Mesodermal cell (in vitro differentiated cells): ENCODE measurements at regions not wholly inside any gene's neighbourhood (a gene's known extent, or its start where the extent isn't known, plus 50 kb on each side); places are given as distances from the start of the nearest gene placed in this dataset.

Experiments used
- H3K27ac ChIP-seq: 2 replicates; pipeline ENCODE4 v1.7.0; 2013; ENCODE audit warnings: mild to moderate bottlenecking, low read depth, low read length, moderate library complexity; ENCODE audit not compliant: severe bottlenecking
- H3K36me3 ChIP-seq: 2 replicates; pipeline ENCODE4 v1.7.1; 2013; ENCODE audit warnings: mild to moderate bottlenecking, low read length, moderate library complexity; ENCODE audit not compliant: control insufficient read depth, insufficient read depth
- H3K4me1 ChIP-seq: one replicate; pipeline ENCODE4 v1.7.1; 2013; ENCODE audit warnings: mild to moderate bottlenecking, low read length; ENCODE audit not compliant: insufficient read depth, control insufficient read depth, poor library complexity, severe bottlenecking
- H3K4me3 ChIP-seq: 2 replicates; pipeline ENCODE4 v1.7.0; 2013; ENCODE audit warnings: low read length, control low read depth, mild to moderate bottlenecking; ENCODE audit not compliant: insufficient read depth, poor library complexity, severe bottlenecking; ENCODE audit errors: extremely low read depth
- H3K9me3 ChIP-seq: 2 replicates; pipeline ENCODE4 v1.7.1; 2013; ENCODE audit warnings: mild to moderate bottlenecking, low read length, moderate library complexity; ENCODE audit not compliant: control insufficient read depth
- WGBS, 2 experiments: methylation state at CpG; one replicate each; pipeline ENCODE4 v1.1.5; 2013; ENCODE audit warnings: missing lambda C conversion rate in 2 of 2; ENCODE audit not compliant: insufficient coverage in 2 of 2; 5-methylcytosine and 5-hydroxymethylcytosine counted together

- WGBS, 2 experiments = 70 to 100% methylated on average over 1 to 2 of the region's 4 CpGs
- H3K36me3 ChIP-seq = no peaks in the 10 kb centered on the region
- no peak overlapping the region for H3K27ac ChIP-seq
- H3K4me3 ChIP-seq = no peak overlapping the region
- H3K9me3 ChIP-seq = no peaks in the 10 kb centered on the region
- no peaks in the 10 kb centered on the region for H3K4me1 ChIP-seq
These were observed 702.0 kb downstream of the CDH11 start for GRCh38 chr16:64419832-64420231.

- H3K27ac ChIP-seq = no peak overlapping the region
- no peaks in the 10 kb centered on the region for H3K4me1 ChIP-seq
- no CpG with 5 or more reads among the region's 1 CpG for WGBS, 2 experiments
- no peaks in the 10 kb centered on the region for H3K36me3 ChIP-seq
- H3K4me3 ChIP-seq = no peak overlapping the region
- H3K9me3 ChIP-seq = no peaks in the 10 kb centered on the region
These were observed 704.1 kb downstream of the CDH11 start for GRCh38 chr16:64417711-64418227.

GRCh38 chr16:64416216-64417005, 705.5 kb downstream of the CDH11 start:
- H3K4me3 ChIP-seq = no peak overlapping the region
- no peaks in the 10 kb centered on the region for H3K4me1 ChIP-seq
- H3K27ac ChIP-seq = no peak overlapping the region
- 82% methylated on average over 2 of the region's 5 CpGs; no CpG with 5 or more reads in 1 of the 2 experiments for WGBS, 2 experiments
- H3K9me3 ChIP-seq = no peaks in the 10 kb centered on the region
- no peaks in the 10 kb centered on the region for H3K36me3 ChIP-seq

GRCh38 chr16:64412578-64413280, 709.1 kb downstream of the CDH11 start:
- no peaks in the 10 kb centered on the region for H3K9me3 ChIP-seq
- WGBS, 2 experiments = 75 to 94% methylated on average over 2 of the region's 2 CpGs
- no peak overlapping the region for H3K4me3 ChIP-seq
- no peak overlapping the region for H3K27ac ChIP-seq
- H3K4me1 ChIP-seq = no peaks in the 10 kb centered on the region
- no peaks in the 10 kb centered on the region for H3K36me3 ChIP-seq

GRCh38 chr16:64410306-64410705, 711.6 kb downstream of the CDH11 start:
- Histone ChIP-seq H3K9me3 (no peaks in the 10 kb centered on the region), H3K4me3 (no peak overlapping the region), H3K4me1 (no peaks in the 10 kb centered on the region), H3K36me3 (no peaks in the 10 kb centered on the region), H3K27ac (no peak overlapping the region)
- 88 to 100% methylated on average over 1 of the region's 1 CpG for WGBS, 2 experiments

GRCh38 chr16:64409783-64410210, 712.1 kb downstream of the CDH11 start:
- H3K9me3 ChIP-seq = no peaks in the 10 kb centered on the region
- no peak overlapping the region for H3K27ac ChIP-seq
- no peaks in the 10 kb centered on the region for H3K36me3 ChIP-seq
- H3K4me3 ChIP-seq = no peak overlapping the region
- no peaks in the 10 kb centered on the region for H3K4me1 ChIP-seq
- WGBS, 2 experiments = 80 to 100% methylated on average over 3 of the region's 4 CpGs

GRCh38 chr16:64408699-64409098, 713.2 kb downstream of the CDH11 start:
- 67% methylated on average over 1 of the region's 1 CpG; no CpG with 5 or more reads in 1 of the 2 experiments for WGBS, 2 experiments
- H3K27ac ChIP-seq = no peak overlapping the region
- no peaks in the 10 kb centered on the region for H3K4me1 ChIP-seq
- no peak overlapping the region for H3K4me3 ChIP-seq
- no peaks in the 10 kb centered on the region for H3K36me3 ChIP-seq
- H3K9me3 ChIP-seq = no peaks in the 10 kb centered on the region

GRCh38 chr16:64406770-64407181, 715.1 kb downstream of the CDH11 start:
- Histone ChIP-seq H3K27ac (no peak overlapping the region), H3K4me1 (no peaks in the 10 kb centered on the region), H3K36me3 (no peaks in the 10 kb centered on the region), H3K9me3 (no peaks in the 10 kb centered on the region), H3K4me3 (no peak overlapping the region)
- WGBS, 2 experiments = 66 to 72% methylated on average over 4 of the region's 4 CpGs

- H3K36me3 ChIP-seq = no peaks in the 10 kb centered on the region
- no peaks in the 10 kb centered on the region for H3K4me1 ChIP-seq
- H3K9me3 ChIP-seq = no peaks in the 10 kb centered on the region
- no peak overlapping the region for H3K4me3 ChIP-seq
- no CpG with 5 or more reads among the region's 1 CpG for WGBS, 2 experiments
- H3K27ac ChIP-seq = no peak overlapping the region
These were observed 718.5 kb downstream of the CDH11 start for GRCh38 chr16:64403352-64403751.

- no peaks in the 10 kb centered on the region for H3K36me3 ChIP-seq
- H3K27ac ChIP-seq = no peak overlapping the region
- no peaks in the 10 kb centered on the region for H3K4me1 ChIP-seq
- WGBS, 2 experiments = 89% methylated on average over 1 of the region's 5 CpGs; no CpG with 5 or more reads in 1 of the 2 experiments
- H3K4me3 ChIP-seq = no peak overlapping the region
- H3K9me3 ChIP-seq = no peaks in the 10 kb centered on the region
These were observed 723.1 kb downstream of the CDH11 start for GRCh38 chr16:64398793-64399192.
